Left hindlimb (tissue), 1 donor: ENCODE measurements at regions not wholly inside any gene's neighbourhood (a gene's known extent, or its start where the extent isn't known, plus 50 kb on each side); places are given as distances from the start of the nearest gene placed in this dataset.

ENCODE experiments used
- DNase-seq: peaks from one replicate; pipeline ENCODE4 v3.0.0-alpha.2; 2018

- DNase-seq: no peak
Observed at GRCh38 chr2:67516899-67517530, 119.9 kb downstream of the ETAA1 start.

- DNase-seq: no peak
Observed at GRCh38 chr2:67522148-67522547, 125.0 kb downstream of the ETAA1 start.

GRCh38 chr2:67524213-67524612 lies 127.1 kb downstream of the ETAA1 start:
- no peak for DNase-seq

- no peak for DNase-seq
Observed at GRCh38 chr2:67524777-67525176, 127.6 kb downstream of the ETAA1 start.

- DNase-seq: no peak
Observed at GRCh38 chr2:67526283-67526682, 129.2 kb downstream of the ETAA1 start.

- DNase-seq: no peak
Observed at GRCh38 chr2:67528320-67528719, 131.2 kb downstream of the ETAA1 start.

GRCh38 chr2:67532387-67532786 lies 135.3 kb downstream of the ETAA1 start:
- DNase-seq: no peak

GRCh38 chr2:67534745-67535144 lies 137.6 kb downstream of the ETAA1 start:
- no peak for DNase-seq

- no peak for DNase-seq
Observed at GRCh38 chr2:67540962-67541361, 143.8 kb downstream of the ETAA1 start.

GRCh38 chr2:67544286-67544685 lies 147.2 kb downstream of the ETAA1 start:
- no peak for DNase-seq

- no peak for DNase-seq
Observed at GRCh38 chr2:67548317-67549201, 151.4 kb downstream of the ETAA1 start.

- DNase-seq: no peak
Observed at GRCh38 chr2:67559156-67559555, 162.0 kb downstream of the ETAA1 start.

GRCh38 chr2:67560771-67561456 lies 163.8 kb downstream of the ETAA1 start:
- DNase-seq: no peak

- no peak for DNase-seq
Observed at GRCh38 chr2:67561457-67561965, 164.4 kb downstream of the ETAA1 start.

GRCh38 chr2:67564076-67564475 lies 166.9 kb downstream of the ETAA1 start:
- DNase-seq: no peak

GRCh38 chr2:67564626-67565025 lies 167.5 kb downstream of the ETAA1 start:
- no peak for DNase-seq

- no peak for DNase-seq
Observed at GRCh38 chr2:67565262-67565661, 168.1 kb downstream of the ETAA1 start.

GRCh38 chr2:67565761-67566160 lies 168.6 kb downstream of the ETAA1 start:
- DNase-seq: no peak

- DNase-seq: no peak
Observed at GRCh38 chr2:67566285-67566684, 169.2 kb downstream of the ETAA1 start.

- DNase-seq: no peak
Observed at GRCh38 chr2:67566958-67567635, 170.0 kb downstream of the ETAA1 start.

GRCh38 chr2:67567886-67568285 lies 170.8 kb downstream of the ETAA1 start:
- no peak for DNase-seq

GRCh38 chr2:67570611-67571010 lies 173.5 kb downstream of the ETAA1 start:
- no peak for DNase-seq
